Progenitor cell of endocrine pancreas (in vitro differentiated cells): ENCODE measurements at regions not wholly inside any gene's neighbourhood (a gene's known extent, or its start where the extent isn't known, plus 50 kb on each side); places are given as distances from the start of the nearest gene placed in this dataset.

Source experiments
- DNase-seq: peaks from one replicate; pipeline ENCODE4 v3.0.0; 2021; ENCODE audit warnings: low spot score; ENCODE audit not compliant: unreplicated experiment
- H3K27ac Mint-ChIP-seq: 2 replicates; pipeline ENCODE4 v1.8.0; 2021; ENCODE audit warnings: mild to moderate bottlenecking, moderate library complexity, mixed read lengths
- H3K27me3 Mint-ChIP-seq: 2 replicates; pipeline ENCODE4 v1.8.0; 2021; ENCODE audit warnings: mixed read lengths
- H3K36me3 Mint-ChIP-seq: 2 replicates; pipeline ENCODE4 v1.8.0; 2022; ENCODE audit warnings: mixed read lengths; ENCODE audit not compliant: insufficient read depth
- H3K4me1 Mint-ChIP-seq: 2 replicates; pipeline ENCODE4 v1.8.0; 2021; ENCODE audit warnings: low read depth, mixed read lengths
- H3K4me3 Mint-ChIP-seq: 2 replicates; pipeline ENCODE4 v1.8.0; 2021; ENCODE audit warnings: low read depth, mild to moderate bottlenecking, moderate library complexity, mixed read lengths
- H3K9me3 Mint-ChIP-seq: 2 replicates; pipeline ENCODE4 v1.8.0; 2021; ENCODE audit warnings: low read depth, mixed read lengths
- TF ChIP-seq, protein P1 (sequence below): fragments of 200-600 bp; sonication (generic); IDR thresholded peaks from one replicate; pipeline ENCODE4 v1.5.0; 2021; ENCODE audit warnings: antibody characterized with exemption, mild to moderate bottlenecking; ENCODE audit not compliant: unreplicated experiment

GRCh38 chr5:9869616-9870288 is 239.6 kb upstream of the TAS2R1 start:
- Mint-ChIP-seq H3K9me3 (peaks cover 41% of the 10 kb centered on the region), H3K4me1 (no peaks in the 10 kb centered on the region), H3K36me3 (peaks cover 6% of the 10 kb centered on the region), H3K27me3 (no peaks in the 10 kb centered on the region), H3K27ac (no peak overlapping the region), H3K4me3 (no peak overlapping the region)
- DNase-seq: no peak
- TF ChIP-seq, protein P1, sequence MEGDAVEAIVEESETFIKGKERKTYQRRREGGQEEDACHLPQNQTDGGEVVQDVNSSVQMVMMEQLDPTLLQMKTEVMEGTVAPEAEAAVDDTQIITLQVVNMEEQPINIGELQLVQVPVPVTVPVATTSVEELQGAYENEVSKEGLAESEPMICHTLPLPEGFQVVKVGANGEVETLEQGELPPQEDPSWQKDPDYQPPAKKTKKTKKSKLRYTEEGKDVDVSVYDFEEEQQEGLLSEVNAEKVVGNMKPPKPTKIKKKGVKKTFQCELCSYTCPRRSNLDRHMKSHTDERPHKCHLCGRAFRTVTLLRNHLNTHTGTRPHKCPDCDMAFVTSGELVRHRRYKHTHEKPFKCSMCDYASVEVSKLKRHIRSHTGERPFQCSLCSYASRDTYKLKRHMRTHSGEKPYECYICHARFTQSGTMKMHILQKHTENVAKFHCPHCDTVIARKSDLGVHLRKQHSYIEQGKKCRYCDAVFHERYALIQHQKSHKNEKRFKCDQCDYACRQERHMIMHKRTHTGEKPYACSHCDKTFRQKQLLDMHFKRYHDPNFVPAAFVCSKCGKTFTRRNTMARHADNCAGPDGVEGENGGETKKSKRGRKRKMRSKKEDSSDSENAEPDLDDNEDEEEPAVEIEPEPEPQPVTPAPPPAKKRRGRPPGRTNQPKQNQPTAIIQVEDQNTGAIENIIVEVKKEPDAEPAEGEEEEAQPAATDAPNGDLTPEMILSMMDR: no peak

GRCh38 chr5:9865574-9865973 is 235.4 kb upstream of the TAS2R1 start:
- no peak overlapping the region for H3K27ac Mint-ChIP-seq
- no peak overlapping the region for H3K4me3 Mint-ChIP-seq
- H3K4me1 Mint-ChIP-seq: peaks cover 14% of the 10 kb centered on the region

GRCh38 chr5:9864791-9865190 is 234.6 kb upstream of the TAS2R1 start:
- DNase-seq: no peak
- no peak overlapping the region for H3K4me3 Mint-ChIP-seq
- peaks cover 21% of the 10 kb centered on the region for H3K4me1 Mint-ChIP-seq
- TF ChIP-seq, protein P1: no peak
- peaks cover 44% of the 10 kb centered on the region for H3K9me3 Mint-ChIP-seq
- peaks cover 6% of the 10 kb centered on the region for H3K36me3 Mint-ChIP-seq
- H3K27ac Mint-ChIP-seq: no peak overlapping the region
- H3K27me3 Mint-ChIP-seq: no peaks in the 10 kb centered on the region

More at GRCh38 chr5:9865574-9865973, 235.4 kb upstream of the TAS2R1 start:
- Mint-ChIP-seq H3K36me3 (peaks cover 6% of the 10 kb centered on the region), H3K27me3 (no peaks in the 10 kb centered on the region), H3K9me3 (peaks cover 44% of the 10 kb centered on the region)
- no peak for DNase-seq
- TF ChIP-seq, protein P1: no peak

- Mint-ChIP-seq H3K4me3 (no peak overlapping the region), H3K9me3 (peaks cover 34% of the 10 kb centered on the region), H3K27me3 (no peaks in the 10 kb centered on the region), H3K27ac (no peak overlapping the region), H3K36me3 (peaks cover 4% of the 10 kb centered on the region), H3K4me1 (peaks cover 27% of the 10 kb centered on the region)
- no peak for DNase-seq
- TF ChIP-seq, protein P1: no peak
Measured at GRCh38 chr5:9863486-9863885, 233.3 kb upstream of the TAS2R1 start.

DNA sequence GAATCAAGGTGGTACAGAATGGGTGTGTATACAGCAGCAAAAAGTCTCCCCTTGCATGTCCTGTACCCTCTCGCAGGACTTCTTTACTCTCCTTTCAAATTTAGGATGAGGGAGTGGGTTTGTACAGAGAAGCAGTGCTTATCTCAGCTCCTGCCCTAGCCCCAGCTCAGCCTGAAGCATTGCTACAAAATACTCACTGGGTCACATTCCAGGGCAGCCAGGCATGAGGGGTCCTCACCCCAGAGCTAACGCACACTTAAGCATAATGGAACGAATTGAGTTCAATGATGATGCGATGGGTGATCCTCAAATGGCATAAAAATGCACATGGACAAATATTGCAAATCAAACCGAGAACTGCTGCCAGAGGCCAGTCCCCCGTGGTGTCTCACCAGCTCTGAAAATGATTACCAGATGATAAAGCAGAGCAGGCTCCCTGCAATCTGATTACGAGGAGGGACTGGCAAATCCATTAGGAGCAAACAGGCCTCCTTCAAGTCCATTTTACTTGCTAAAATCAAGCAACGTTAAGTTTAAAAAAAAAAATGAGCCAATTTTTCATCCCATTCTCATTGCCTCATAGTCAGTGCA is 231.6 kb upstream of the TAS2R1 start:
- H3K4me1 Mint-ChIP-seq: peaks cover 27% of the 10 kb centered on the region
- H3K27ac Mint-ChIP-seq: no peak overlapping the region
- TF ChIP-seq, protein P1: no peak
- DNase-seq: no peak
- H3K4me3 Mint-ChIP-seq: no peak overlapping the region
- peaks cover 20% of the 10 kb centered on the region for H3K9me3 Mint-ChIP-seq
- H3K27me3 Mint-ChIP-seq: no peaks in the 10 kb centered on the region
- H3K36me3 Mint-ChIP-seq: peaks cover 4% of the 10 kb centered on the region
